ENCODE measurements at regions not wholly inside any gene's neighbourhood (a gene's known extent, or its start where the extent isn't known, plus 50 kb on each side); places are given as distances from the start of the nearest gene placed in this dataset.

- H3K36me3 Mint-ChIP-seq (ENCODE audit: low read depth), result peaks cover 4% of the 10 kb centered on the region
- TF ChIP-seq CTCF (IDR thresholded peaks at IDR 0.05; ENCODE audit: unreplicated experiment in 3 of 3), result no peak
- H3K9me3 Mint-ChIP-seq, result peaks cover 24% of the 10 kb centered on the region
- H3K27ac Mint-ChIP-seq, result no peak overlapping the region
- peaks cover 28% of the 10 kb centered on the region for H3K27me3 Mint-ChIP-seq (ENCODE audit: low read depth)
- peaks cover 7% of the 10 kb centered on the region for H3K4me1 Mint-ChIP-seq
- no peak overlapping the region for H3K4me3 Mint-ChIP-seq
Observed at GRCh38 chr12:131420867-131421447, 289.9 kb upstream of the SFSWAP start.

- H3K27ac Mint-ChIP-seq, result no peak overlapping the region
- H3K4me1 Mint-ChIP-seq, result peaks cover 7% of the 10 kb centered on the region
- peaks cover 4% of the 10 kb centered on the region for H3K36me3 Mint-ChIP-seq (ENCODE audit: low read depth)
- no peak overlapping the region for H3K4me3 Mint-ChIP-seq
- H3K27me3 Mint-ChIP-seq (ENCODE audit: low read depth), result peaks cover 27% of the 10 kb centered on the region
- H3K9me3 Mint-ChIP-seq, result peaks cover 26% of the 10 kb centered on the region
- TF ChIP-seq CTCF (IDR thresholded peaks at IDR 0.05; ENCODE audit: unreplicated experiment in 3 of 3), result no peak
Observed at GRCh38 chr12:131421509-131422186, 289.2 kb upstream of the SFSWAP start.

GRCh38 chr12:131422187-131422520, 288.7 kb upstream of the SFSWAP start:
- Mint-ChIP-seq H3K27ac (no peak overlapping the region), H3K4me1 (peaks cover 7% of the 10 kb centered on the region), H3K27me3 (ENCODE audit: low read depth) (peaks cover 32% of the 10 kb centered on the region), H3K36me3 (ENCODE audit: low read depth) (peaks cover 4% of the 10 kb centered on the region), H3K4me3 (no peak overlapping the region), H3K9me3 (peaks cover 26% of the 10 kb centered on the region)
- no peak for TF ChIP-seq CTCF (IDR thresholded peaks at IDR 0.05; ENCODE audit: unreplicated experiment in 3 of 3)

GRCh38 chr12:131422744-131423143, 288.1 kb upstream of the SFSWAP start:
- no peak overlapping the region for H3K27ac Mint-ChIP-seq
- H3K9me3 Mint-ChIP-seq, result peaks cover 26% of the 10 kb centered on the region
- H3K4me3 Mint-ChIP-seq, result no peak overlapping the region
- peaks cover 7% of the 10 kb centered on the region for H3K4me1 Mint-ChIP-seq
- H3K36me3 Mint-ChIP-seq (ENCODE audit: low read depth), result peaks cover 4% of the 10 kb centered on the region
- no peak for TF ChIP-seq CTCF (IDR thresholded peaks at IDR 0.05; ENCODE audit: unreplicated experiment in 3 of 3)
- peaks cover 34% of the 10 kb centered on the region for H3K27me3 Mint-ChIP-seq (ENCODE audit: low read depth)

- peaks cover 7% of the 10 kb centered on the region for H3K4me1 Mint-ChIP-seq
- no peak overlapping the region for H3K27ac Mint-ChIP-seq
- H3K4me3 Mint-ChIP-seq, result no peak overlapping the region
- H3K36me3 Mint-ChIP-seq (ENCODE audit: low read depth), result peaks cover 4% of the 10 kb centered on the region
- no peak for TF ChIP-seq CTCF (IDR thresholded peaks at IDR 0.05; ENCODE audit: unreplicated experiment in 3 of 3)
- peaks cover 37% of the 10 kb centered on the region for H3K27me3 Mint-ChIP-seq (ENCODE audit: low read depth)
- peaks cover 26% of the 10 kb centered on the region for H3K9me3 Mint-ChIP-seq
Observed at GRCh38 chr12:131424270-131424669, 286.6 kb upstream of the SFSWAP start.
